NCI-H2196 (cell line): ENCODE measurements at regions not wholly inside any gene's neighbourhood (a gene's known extent, or its start where the extent isn't known, plus 50 kb on each side); places are given as distances from the start of the nearest gene placed in this dataset.

ENCODE experiments used
- DNase-seq: peaks from one replicate; lab custom pipeline; 2025; ENCODE audit not compliant: unreplicated experiment; lab: John Stamatoyannopoulos, UW

- DNase-seq = no peak
Measured at GRCh38 chr4:41487868-41488440, 50.0 kb upstream of the LIMCH1 start.
